Lung microvascular endothelial cell (primary cell): ENCODE measurements at regions not wholly inside any gene's neighbourhood (a gene's known extent, or its start where the extent isn't known, plus 50 kb on each side); places are given as distances from the start of the nearest gene placed in this dataset.
"Not testable (repeated sequence)": the region's sequence is repeated elsewhere in the genome, so short reads cannot be mapped to it uniquely, and the experiment has no call there.

Experiments
- DNase-seq, 2 donors: peaks; one replicate each; pipeline versions ENCODE4 v3.0.0 to v3.0.0-alpha.2; 2010; ENCODE audit warnings: low read depth in 2 of 2

DNA sequence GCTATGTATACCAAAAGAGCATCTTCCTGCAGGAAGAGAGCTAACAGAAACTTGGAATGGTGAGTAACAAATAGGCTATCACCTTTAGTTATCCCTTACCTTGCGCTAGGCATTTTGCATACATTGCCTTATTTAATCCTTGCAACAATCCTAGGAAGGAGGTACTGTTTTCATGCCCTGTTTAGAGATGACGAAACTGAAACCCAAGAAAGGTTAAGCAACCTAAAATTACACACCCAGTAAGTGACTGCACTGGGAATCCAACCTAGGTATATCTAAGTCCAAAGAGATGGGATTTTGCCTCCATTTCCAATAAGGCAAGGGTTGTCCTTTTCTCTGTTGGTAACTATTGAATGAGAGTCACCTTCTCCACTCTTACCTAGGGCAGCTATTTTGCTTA is 144.5 kb downstream of the TM2D1 start:
- no peak for DNase-seq

DNA sequence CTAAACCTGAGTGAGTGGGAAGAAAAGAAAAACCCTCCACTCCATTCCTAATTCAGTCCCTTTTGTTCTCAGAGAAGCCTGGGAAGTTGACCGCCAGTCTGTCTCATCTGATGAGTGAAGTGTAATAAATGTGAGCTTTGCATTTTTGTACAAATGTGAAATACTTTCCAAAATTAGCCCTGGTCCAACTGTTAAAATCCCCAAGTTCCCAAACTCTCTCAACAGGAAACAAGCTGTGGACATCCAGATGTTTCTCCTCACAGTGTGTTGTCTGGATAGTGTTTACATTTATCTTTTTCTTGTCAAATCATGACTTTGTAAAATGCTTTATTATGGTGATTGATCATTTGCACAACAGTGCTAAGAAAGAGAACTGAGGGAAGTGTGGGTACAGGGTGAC is 145.1 kb downstream of the TM2D1 start:
- no peak for DNase-seq

DNA sequence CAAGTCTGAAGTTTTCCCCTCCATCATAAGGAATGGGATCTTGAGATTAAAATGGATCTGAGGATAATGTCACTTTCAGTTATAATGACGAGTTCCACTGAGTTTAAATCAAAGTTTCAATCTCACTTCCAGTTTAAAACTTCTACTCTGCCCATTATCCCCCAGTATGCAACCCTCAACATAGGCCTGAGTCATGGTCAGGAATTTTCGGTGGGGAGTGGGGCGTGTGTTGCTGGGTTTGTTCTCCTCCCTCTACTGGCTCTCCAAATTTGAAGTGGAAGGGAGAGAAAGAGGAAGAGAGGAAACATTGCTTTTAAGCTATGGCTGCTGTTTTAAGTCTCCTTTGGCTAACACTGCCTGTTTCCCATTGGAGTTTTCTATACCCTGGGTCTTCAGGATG is 152.9 kb downstream of the TM2D1 start:
- no peak for DNase-seq

DNA sequence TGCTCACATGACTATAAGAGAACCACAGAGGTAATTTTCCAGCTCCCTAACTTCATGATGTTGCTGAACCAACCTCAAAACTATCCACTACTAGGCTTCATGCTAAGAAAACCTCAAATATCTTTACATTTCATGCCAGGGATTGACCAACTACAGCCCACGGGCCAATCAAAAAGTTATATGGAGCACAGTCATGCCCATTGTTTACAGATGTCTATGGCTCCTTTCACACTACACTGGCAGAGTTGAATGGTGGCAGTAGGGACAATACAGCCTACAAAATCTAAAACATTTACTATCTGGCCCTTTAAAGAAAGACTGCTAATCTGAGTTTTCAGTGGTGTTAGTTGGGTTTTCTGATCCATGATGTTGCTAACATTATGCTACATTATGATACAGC is 154.8 kb downstream of the TM2D1 start:
- no peak for DNase-seq

DNA sequence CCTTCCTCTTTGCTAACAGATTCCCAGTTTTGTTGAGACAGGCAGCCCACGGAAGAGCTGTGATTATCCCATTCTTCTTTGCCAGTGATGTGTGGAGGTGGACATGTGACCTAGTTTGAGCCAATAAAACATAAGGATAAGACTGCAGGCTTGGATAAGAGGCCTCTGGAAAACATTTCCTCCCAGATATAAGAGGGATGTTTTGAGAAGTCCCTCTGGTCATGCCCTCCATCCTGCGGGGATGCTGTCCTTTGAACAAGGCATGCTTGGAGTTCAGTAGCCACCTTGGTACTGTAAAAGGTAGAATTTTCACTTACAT is 155.7 kb downstream of the TM2D1 start:
- no peak for DNase-seq

DNA sequence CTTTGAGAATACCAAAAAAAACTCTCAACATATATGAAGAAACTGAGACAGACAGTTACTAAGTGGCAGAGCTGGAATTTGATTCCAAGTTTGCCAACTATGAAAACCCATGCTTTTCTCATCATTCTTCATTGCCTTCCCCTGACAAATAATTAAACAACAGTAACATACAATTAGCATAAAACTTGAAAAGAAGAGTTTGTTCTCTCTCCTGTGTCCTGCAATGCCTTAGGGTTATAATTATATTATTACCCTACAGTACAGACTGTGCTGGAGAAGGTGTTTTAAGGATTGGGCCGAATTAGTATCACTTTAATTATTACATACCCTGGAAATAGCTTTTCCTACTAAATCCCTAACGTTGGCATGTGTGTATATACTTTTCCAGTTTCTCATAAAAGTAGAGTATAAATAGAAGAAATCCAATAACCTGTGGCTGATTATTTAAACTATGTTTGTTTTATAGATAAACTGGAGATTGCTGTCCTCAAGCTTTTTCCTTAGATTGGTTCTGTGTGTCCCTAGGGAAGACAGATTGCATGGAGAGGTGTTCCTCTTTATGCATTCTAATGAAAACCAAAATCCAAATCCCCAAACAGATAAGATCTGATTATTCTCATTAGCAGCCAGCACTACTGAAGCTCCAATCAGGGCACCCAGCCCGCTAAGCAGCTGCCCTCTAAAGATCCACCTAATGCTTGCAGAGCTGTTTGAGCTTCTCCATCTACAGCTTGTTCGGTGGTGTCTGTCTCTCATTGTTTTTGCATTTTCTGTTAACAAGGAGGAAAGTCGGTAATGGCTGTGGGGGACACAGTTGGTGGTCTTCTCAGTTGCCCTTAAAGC is 156.3 kb downstream of the TM2D1 start:
- no peak for DNase-seq

DNA sequence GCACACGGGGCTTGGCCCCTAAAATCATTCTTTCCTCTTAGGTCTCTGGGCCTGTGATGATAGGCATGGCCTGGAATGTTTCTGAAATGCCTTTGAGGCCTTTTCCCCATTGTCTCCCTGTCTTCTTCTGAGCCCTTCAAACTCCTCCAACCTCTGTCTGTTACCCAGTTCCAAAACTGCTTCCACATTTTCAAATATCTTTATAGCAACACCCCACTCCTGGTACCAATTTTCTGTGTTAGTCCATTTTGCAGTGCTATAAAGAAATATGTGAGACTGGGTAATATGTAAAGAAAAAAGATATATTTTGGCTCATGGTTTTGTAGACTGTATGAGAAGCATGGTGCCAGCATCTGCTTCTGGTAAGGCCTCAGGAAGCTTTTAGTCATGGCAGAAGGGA is 158.8 kb downstream of the TM2D1 start:
- no peak for DNase-seq

DNA sequence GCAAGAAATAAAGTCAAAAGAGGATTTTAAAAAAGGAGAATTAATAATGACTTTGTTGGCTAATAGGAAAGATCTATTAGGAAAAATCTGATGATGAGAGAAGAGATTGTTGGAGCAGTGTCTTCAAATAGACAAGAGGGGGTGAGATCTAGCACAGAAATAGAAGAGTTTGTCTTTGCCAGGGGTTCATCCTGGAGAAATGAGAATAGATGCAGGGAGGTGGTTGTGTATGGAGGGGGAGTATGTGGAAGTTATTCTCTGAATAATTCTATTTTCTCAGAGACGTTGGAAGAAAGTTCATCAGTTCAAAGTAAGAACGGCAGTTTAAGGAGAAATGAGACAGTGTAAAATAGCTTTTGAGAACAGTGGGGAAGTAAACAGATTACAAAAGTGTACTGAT is 161.3 kb downstream of the TM2D1 start:
- no peak for DNase-seq

DNA sequence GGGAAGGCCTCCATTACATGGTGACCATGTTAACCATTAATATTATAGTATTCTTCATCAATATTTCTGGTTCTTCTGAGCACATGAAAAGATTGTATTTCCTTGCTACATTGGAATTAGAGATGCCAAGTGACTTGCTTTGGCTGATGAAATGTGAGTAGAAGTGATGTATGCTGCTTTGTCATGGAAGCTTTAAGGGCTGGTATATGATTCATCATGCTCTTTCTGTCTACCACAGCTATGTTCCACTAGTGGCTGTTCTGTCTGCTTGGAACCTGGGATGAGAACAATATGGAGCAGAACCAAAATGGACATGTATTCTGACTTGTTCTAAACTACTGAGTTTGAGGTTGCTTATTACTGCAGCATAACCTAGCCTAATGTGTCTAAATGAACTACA is 163.3 kb downstream of the TM2D1 start:
- DNase-seq: no peak

DNA sequence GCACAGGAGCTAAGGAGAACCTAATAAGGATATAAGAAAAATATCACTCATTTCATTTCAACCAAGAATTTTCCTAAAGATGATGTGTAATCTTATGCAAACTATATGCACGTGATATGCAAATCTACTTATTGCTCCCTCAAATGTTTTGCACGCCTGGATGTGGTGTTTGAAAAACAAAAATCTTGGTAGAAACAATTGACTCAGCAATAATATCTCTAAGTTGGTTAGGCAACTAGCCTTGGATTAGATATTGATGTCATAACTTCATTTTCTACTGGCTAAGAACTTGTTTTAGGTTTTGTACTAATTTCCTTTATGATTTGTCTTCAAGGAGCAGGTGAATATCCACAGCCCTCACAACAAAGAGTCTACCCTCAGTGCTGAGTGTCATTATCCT is 164.6 kb downstream of the TM2D1 start:
- DNase-seq: no peak

DNA sequence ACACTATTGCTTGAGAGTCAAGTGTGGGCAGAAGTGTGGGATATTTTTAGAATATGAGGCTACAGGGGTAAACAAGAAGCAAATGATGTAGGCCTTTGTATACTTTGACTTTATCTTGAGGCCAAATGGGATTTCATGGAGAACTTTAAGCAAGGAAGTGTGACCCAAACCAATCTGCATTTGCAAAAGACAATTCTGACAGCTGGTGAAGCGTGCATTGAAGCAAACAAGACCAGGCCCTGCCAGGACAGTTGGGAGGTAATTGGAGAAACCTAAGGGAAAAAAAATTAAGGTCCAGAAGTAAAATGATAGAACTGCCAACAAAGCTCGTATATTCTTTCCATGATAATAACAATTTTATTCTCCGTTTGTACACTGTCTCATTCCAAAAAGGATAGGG is 168.3 kb downstream of the TM2D1 start:
- no peak for DNase-seq

DNA sequence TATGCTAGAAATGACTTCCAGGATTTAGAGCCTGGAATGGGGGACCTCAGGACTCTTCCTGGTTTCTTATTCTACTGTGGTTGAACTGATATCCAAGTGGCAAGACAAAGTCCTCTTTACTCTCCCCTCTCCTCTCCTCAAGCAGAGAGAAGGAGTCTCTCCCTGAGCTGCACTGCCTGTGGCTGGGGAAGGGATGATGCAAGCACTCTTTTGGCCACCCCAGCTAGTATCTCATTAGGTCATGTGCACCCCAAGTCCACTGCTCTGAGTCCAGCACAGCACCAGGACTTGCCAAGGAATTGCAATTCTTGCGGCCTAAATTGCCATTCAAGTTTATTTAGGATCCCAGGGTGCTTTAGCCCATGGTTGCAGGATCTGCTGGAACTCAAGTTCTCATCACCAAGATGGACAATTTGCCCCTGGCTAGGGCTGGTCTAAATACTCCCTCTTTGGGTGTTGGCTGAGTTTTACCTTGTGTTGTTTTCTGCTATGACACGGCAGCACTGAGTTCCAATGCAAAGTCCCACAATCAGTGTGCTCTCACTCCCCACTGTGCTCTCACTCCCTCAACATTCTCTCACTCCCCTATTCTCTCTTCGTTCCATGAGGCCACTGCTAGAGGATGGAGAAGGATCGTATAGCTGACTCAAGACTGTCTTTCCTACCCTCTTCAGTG is 172.2 kb downstream of the TM2D1 start:
- DNase-seq: no peak

DNA sequence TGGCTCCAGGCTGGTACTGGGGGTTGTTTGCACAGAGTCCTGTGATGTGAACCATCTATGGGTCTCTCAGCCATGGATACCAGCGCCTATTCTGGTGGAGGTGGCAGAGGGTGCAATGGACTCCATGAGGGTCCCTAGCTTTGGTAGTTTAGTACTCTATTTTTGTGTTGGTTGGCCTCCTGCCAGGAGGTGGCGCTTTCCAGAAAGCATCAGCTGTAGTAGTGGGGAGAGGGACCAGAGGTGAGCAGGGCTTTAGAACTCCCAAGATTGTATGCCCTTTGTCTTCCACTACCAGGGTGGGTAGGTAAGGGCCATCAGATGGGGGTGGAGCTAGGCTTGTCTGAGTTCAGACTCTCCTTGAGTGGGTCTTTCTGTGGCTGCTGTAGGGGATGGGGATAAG is 177.6 kb downstream of the TM2D1 start:
- DNase-seq: not testable (repeated sequence)

DNA sequence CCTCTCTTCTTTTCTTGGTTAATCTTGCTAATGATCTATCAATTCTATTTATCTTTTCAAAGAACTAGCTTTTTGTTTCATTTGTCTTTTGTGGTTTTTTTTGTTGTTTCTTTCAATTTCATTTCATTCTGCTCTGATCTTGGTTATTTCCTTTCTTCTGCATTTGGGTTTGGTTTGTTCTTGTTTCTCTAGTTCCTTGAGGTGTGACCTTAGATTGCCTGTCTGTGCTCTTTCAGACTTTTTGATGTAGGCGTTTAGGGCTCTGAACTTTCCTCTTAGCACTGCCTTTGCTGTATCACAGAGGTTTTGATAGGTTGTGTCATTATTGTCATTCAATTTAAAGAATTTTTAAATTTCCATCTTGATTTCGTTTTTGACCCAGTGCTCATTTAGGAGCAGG is 180.1 kb downstream of the TM2D1 start:
- not testable (repeated sequence) for DNase-seq

DNA sequence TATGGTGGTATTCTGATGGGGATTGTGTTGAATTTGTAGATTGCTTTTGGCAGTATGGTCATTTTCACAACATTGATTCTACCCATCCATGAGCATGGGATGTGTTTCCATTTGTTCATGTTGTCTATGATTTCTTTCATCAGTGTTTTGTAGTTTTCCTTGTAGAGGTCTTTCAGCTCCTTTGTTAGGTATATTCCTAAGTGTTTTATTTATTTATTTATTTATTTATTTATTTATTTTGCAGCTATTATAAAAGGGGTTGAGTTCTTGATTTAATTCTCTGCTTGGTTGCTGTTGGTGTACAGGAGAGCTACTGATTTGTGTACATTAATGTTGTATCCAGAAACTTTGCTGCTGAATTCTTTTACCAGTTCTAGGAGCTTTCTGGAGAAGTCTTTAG is 181.4 kb downstream of the TM2D1 start:
- not testable (repeated sequence) for DNase-seq

DNA sequence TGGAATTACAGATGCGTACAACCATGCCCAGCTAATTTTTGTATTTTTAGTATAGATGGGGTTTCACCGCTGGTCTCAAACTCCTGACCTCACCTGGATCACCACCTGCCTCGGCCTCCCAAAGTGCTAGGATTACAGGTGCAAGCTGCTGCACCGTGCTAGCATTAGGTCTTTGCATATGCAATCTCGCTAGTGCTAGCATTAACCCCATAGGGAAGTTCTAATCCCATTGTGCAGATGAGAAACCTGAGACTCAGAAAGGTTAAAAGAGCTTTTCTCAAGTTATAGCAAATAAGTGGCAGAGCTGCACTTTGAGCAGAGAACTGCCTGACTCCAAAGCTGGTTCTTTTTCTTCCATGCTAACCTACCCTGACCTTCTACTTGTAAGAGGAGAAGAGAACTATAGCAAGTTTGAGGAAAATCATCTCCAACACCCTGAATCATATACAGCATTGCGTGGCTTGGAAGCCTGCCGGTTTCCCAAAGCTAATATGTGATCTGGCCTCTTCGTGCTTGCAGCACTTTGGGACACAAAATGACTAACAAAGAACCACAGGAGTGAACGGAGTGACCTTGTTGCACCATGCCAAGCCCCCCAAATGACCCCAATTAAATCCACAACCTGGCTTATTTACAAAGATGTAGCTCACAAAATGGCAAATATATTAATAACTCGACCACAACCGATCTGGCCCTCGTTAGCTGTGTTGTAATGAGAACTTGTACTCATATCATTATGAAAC is 185.1 kb downstream of the TM2D1 start:
- DNase-seq: no peak

DNA sequence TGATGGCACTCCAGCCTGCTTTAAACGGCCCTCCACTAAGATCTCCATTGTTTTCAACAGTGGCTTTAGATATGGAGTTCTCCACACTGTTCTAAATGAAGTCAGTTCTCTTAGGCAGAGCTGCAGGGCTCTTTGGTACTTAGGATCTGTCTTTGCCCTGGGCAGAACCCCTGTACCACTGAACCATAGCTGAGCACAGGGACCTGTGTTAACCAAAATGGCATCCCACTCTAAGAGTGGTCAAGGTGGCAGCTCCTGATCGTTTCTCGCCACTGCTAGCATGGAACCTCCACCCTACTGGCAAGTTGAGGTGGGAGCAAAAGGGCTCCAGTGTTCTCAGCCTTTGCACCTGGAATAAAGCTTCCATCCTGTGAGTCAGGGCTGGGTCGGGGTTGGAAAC is 186.7 kb downstream of the TM2D1 start:
- no peak for DNase-seq

DNA sequence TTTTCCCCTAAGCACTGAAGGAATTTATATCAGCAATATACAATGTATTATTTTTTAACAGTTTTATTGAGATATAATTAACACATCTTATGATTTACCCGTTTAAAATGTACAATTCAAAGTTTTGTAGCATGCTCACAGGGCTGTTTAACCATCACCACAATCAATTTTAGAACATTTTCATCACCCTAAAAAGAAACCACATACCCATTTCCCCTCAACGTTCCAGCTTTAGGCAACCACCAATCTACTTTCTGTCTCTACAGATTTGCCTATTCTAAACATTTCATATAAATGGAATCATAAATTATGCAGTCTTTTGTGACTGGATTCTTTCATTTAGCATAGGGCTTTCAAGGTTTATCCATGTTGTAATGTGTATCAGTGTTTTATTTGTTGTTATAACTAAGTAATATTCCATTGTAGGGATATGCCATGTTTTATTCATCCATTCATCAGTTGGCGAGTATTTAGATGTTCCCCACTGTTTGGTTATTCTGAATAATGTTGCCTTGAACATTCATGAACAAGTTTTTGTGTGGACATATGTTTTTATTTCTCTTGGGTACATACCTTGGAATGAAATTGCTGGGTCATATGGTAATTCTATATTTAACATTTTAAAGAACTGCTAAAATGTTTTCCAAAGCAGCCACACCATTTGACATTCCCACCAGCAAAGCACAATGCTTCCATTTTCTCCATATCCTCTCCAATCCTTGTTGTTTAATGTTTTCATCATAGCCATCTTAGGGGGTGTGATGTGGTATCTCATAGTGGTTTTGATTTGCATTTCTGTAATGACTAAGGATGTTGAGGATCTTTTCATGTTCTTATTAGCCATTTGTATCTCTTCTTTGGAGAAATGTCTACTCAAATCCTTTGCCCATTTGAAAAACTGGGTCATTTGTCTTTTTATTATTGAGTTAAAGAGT is 188.5 kb downstream of the TM2D1 start:
- DNase-seq: no peak

DNA sequence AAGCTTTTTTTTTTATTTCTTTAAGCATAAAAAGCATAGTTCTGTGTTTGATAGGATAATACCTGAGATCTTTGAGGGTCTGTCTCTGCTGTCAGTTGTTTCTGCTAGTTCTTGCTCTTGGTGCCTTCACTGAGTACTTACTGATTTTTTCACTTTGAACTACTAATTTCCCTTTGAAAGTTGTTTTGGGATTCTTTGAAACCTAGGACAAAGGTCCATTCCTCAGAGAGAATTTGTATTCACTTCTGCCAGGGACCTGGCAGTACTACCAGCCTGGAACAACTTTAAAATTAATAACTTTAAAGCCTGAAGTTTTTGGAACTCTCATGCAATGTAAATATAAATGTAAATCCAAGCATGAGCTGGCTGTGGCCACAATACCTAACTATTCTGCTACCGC is 190.1 kb downstream of the TM2D1 start:
- no peak for DNase-seq

DNA sequence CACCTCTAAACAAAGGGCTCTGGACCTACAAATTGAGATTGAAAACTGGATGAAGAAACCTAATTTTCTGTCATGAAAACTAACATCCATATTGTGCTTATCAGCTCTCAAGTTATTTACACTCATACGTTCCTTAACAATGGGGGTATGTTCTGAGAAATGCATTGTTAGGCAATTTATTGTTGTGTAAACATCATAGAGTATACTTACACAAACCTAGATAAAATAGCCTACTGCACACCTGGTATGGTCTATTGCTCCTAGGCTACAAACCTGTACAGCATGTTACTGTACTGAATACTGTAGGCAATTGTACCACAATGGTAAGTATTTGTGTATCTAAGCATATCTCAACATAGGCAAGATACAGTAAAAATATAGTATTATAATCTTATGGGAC is 191.4 kb downstream of the TM2D1 start:
- DNase-seq: no peak

DNA sequence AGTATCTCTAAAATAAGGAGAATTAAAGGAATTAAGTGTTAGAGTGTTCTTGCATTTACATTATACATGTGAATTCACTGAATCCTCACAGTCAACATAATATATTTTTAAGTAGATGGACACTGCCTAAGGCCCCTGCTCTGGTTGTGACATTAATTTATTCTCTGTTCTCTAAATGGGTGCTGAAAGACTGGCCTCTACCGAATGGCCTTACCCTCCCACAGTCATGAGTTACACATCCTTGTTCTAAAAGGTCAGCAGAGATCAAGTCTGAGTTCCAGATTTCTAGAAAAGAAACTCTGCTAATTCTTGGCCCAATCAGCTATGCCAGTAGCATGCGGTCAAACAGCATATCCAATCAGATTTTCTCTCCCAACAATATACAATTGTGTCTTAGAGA is 193.2 kb downstream of the TM2D1 start:
- DNase-seq: no peak
